ENCODE measurements at regions not wholly inside any gene's neighbourhood (a gene's known extent, or its start where the extent isn't known, plus 50 kb on each side); places are given as distances from the start of the nearest gene placed in this dataset.

DNA sequence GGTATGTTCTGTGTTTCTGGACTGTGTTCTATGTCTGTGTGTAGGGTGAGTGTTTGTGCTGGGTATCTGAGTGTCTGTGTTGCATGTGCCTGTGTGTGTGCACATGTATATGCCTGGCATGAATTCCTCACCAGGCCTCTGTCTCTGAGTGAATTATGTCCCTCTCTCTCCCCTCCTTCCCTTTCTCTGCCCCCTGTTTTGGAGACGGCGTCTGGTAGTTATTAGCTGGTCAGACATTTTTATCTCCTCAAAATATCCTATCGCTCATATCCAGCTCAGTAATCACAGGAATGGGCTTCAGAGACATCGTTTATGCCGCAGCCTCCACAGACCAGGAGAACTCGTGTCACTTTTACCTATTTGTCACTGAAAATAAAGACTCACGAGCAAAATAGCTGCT lies 483.2 kb upstream of the BRINP1 start:
- no peak overlapping the region for H3K4me3 ChIP-seq (ENCODE audit: low read depth, low read length)
- no peak for DNase-seq (ENCODE audit: low read depth)
- H3K27me3 ChIP-seq (ENCODE audit: control insufficient read depth, insufficient read depth, low read length), result no peaks in the 10 kb centered on the region
- TF ChIP-seq, protein P1, sequence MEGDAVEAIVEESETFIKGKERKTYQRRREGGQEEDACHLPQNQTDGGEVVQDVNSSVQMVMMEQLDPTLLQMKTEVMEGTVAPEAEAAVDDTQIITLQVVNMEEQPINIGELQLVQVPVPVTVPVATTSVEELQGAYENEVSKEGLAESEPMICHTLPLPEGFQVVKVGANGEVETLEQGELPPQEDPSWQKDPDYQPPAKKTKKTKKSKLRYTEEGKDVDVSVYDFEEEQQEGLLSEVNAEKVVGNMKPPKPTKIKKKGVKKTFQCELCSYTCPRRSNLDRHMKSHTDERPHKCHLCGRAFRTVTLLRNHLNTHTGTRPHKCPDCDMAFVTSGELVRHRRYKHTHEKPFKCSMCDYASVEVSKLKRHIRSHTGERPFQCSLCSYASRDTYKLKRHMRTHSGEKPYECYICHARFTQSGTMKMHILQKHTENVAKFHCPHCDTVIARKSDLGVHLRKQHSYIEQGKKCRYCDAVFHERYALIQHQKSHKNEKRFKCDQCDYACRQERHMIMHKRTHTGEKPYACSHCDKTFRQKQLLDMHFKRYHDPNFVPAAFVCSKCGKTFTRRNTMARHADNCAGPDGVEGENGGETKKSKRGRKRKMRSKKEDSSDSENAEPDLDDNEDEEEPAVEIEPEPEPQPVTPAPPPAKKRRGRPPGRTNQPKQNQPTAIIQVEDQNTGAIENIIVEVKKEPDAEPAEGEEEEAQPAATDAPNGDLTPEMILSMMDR (IDR thresholded peaks at IDR 0.05; ENCODE audit: insufficient read depth, low read length, poor library complexity, severe bottlenecking), result no peak
- no peaks in the 10 kb centered on the region for H3K36me3 ChIP-seq (ENCODE audit: control insufficient read depth, insufficient read depth, low read length)

GRCh38 chr9:119844431-119844830 lies 475.2 kb upstream of the BRINP1 start:
- Histone ChIP-seq H3K36me3 (ENCODE audit: control insufficient read depth, insufficient read depth, low read length) (no peaks in the 10 kb centered on the region), H3K27me3 (ENCODE audit: control insufficient read depth, insufficient read depth, low read length) (no peaks in the 10 kb centered on the region), H3K4me3 (ENCODE audit: low read depth, low read length) (no peak overlapping the region)
- DNase-seq (ENCODE audit: low read depth), result no peak
- TF ChIP-seq, protein P1 (IDR thresholded peaks at IDR 0.05; ENCODE audit: insufficient read depth, low read length, poor library complexity, severe bottlenecking), result no peak

DNA sequence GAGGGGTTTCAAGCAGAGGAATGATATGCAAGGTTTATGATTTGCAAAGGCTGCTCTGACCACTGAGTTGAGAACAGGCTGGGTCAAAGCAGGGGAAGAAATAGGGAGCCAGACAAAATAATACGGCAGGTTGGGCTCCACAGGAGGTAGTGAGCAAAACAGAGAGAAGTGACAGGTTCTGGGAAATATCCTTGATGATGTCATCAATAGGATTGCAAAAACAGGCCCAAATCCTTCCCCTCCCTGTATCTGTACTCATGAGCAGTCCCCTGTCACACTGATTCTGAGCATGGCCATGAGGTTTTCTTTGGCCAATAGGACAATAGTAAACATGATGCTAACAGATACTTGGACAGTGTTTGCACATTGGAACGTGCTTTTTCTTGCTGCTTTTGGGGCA lies 471.8 kb upstream of the BRINP1 start:
- H3K36me3 ChIP-seq (ENCODE audit: control insufficient read depth, insufficient read depth, low read length), result no peaks in the 10 kb centered on the region
- no peaks in the 10 kb centered on the region for H3K27me3 ChIP-seq (ENCODE audit: control insufficient read depth, insufficient read depth, low read length)
- DNase-seq (ENCODE audit: low read depth), result no peak
- H3K4me3 ChIP-seq (ENCODE audit: low read depth, low read length), result no peak overlapping the region
- TF ChIP-seq, protein P1 (IDR thresholded peaks at IDR 0.05; ENCODE audit: insufficient read depth, low read length, poor library complexity, severe bottlenecking), result no peak

GRCh38 chr9:119839888-119840287 lies 470.7 kb upstream of the BRINP1 start:
- Histone ChIP-seq H3K36me3 (ENCODE audit: control insufficient read depth, insufficient read depth, low read length) (no peaks in the 10 kb centered on the region), H3K27me3 (ENCODE audit: control insufficient read depth, insufficient read depth, low read length) (no peaks in the 10 kb centered on the region), H3K4me3 (ENCODE audit: low read depth, low read length) (no peak overlapping the region)
- TF ChIP-seq, protein P1 (IDR thresholded peaks at IDR 0.05; ENCODE audit: insufficient read depth, low read length, poor library complexity, severe bottlenecking), result no peak
- no peak for DNase-seq (ENCODE audit: low read depth)

GRCh38 chr9:119838210-119838609 lies 469.0 kb upstream of the BRINP1 start:
- H3K27me3 ChIP-seq (ENCODE audit: control insufficient read depth, insufficient read depth, low read length), result no peaks in the 10 kb centered on the region
- DNase-seq (ENCODE audit: low read depth), result no peak
- no peak overlapping the region for H3K4me3 ChIP-seq (ENCODE audit: low read depth, low read length)
- H3K36me3 ChIP-seq (ENCODE audit: control insufficient read depth, insufficient read depth, low read length), result no peaks in the 10 kb centered on the region
- TF ChIP-seq, protein P1 (IDR thresholded peaks at IDR 0.05; ENCODE audit: insufficient read depth, low read length, poor library complexity, severe bottlenecking), result no peak

DNA sequence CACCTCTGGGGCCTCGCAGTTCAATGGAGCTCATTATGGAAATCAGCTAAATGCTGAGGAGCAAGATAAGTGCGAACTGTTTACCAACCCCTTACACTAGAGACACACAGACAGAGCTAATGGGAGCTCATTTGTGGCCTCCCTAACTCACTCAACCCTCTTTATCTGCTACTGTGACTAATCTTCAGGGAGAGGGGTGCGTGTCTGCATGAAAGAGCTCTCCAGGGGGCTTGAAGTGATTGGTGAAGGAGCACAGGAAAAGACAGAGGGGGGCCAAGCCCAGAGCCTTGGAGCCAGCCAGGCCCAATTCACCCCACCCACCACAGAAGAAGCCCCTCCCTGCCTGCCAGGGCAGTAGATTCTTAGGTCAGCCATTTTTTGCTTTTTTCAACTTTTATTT lies 466.8 kb upstream of the BRINP1 start:
- Histone ChIP-seq H3K4me3 (ENCODE audit: low read depth, low read length) (no peak overlapping the region), H3K27me3 (ENCODE audit: control insufficient read depth, insufficient read depth, low read length) (no peaks in the 10 kb centered on the region), H3K36me3 (ENCODE audit: control insufficient read depth, insufficient read depth, low read length) (no peaks in the 10 kb centered on the region)
- TF ChIP-seq, protein P1 (IDR thresholded peaks at IDR 0.05; ENCODE audit: insufficient read depth, low read length, poor library complexity, severe bottlenecking), result no peak
- no peak for DNase-seq (ENCODE audit: low read depth)

Data from kidney epithelial cell (primary cell).